ENCODE measurements at regions not wholly inside any gene's neighbourhood (a gene's known extent, or its start where the extent isn't known, plus 50 kb on each side); places are given as distances from the start of the nearest gene placed in this dataset.

- H3K27me3 Mint-ChIP-seq (ENCODE audit: insufficient read depth, unreplicated experiment): peaks cover 20% of the 10 kb centered on the region
- TF ChIP-seq CTCF (IDR thresholded peaks at IDR 0.05; ENCODE audit: insufficient read depth in 1 of 2, low read depth in 1 of 2, low read length in 1 of 2, severe bottlenecking in 1 of 2, unreplicated experiment in 1 of 2): no peak
- H3K9me3 Mint-ChIP-seq (ENCODE audit: unreplicated experiment): no peaks in the 10 kb centered on the region
- no peak overlapping the region for H3K4me3 Mint-ChIP-seq (ENCODE audit: unreplicated experiment)
- Histone ChIP-seq H3K36me3 (ENCODE audit: control insufficient read depth, insufficient read depth, low read length) (no peaks in the 10 kb centered on the region), H3K4me3 (ENCODE audit: low read depth, low read length) (no peak overlapping the region), H3K27me3 (replicated peaks; ENCODE audit: control insufficient read depth, insufficient read depth, low read length) (no peaks in the 10 kb centered on the region), H3K9me3 (no peaks in the 10 kb centered on the region), H3K4me1 (no peaks in the 10 kb centered on the region)
- CTCF ChIA-PET: interaction anchor here (0.6 kb wide), 1 partner anchor 1430 kb away, joined by 3 read pairs; no protein-coding TSS in a partner anchor
- no peak overlapping the region for H3K27ac Mint-ChIP-seq (ENCODE audit: unreplicated experiment)
- H3K4me1 Mint-ChIP-seq (ENCODE audit: low read depth, unreplicated experiment): no peaks in the 10 kb centered on the region
- DNase-seq: no peak
- no TSS peak for BruUV-seq (replicated peaks)
- intact Hi-C loops (cut with micrococcal nuclease; ENCODE audit: unreplicated experiment): no loop called here
- no peaks in the 10 kb centered on the region for H3K36me3 Mint-ChIP-seq (ENCODE audit: insufficient read depth, unreplicated experiment)
- POLR2A ChIA-PET: interaction anchor here (0.5 kb wide), 1 partner anchor 145 kb away, joined by 4 read pairs; no protein-coding TSS in a partner anchor
Observed at GRCh38 chr20:57857969-57858368, 148.2 kb upstream of the PMEPA1 start.

- Histone ChIP-seq H3K36me3 (ENCODE audit: control insufficient read depth, insufficient read depth, low read length) (no peaks in the 10 kb centered on the region), H3K4me3 (ENCODE audit: low read depth, low read length) (no peak overlapping the region), H3K27me3 (replicated peaks; ENCODE audit: control insufficient read depth, insufficient read depth, low read length) (no peaks in the 10 kb centered on the region), H3K9me3 (no peaks in the 10 kb centered on the region), H3K4me1 (no peaks in the 10 kb centered on the region)
- no peaks in the 10 kb centered on the region for H3K4me1 Mint-ChIP-seq (ENCODE audit: low read depth, unreplicated experiment)
- no peaks in the 10 kb centered on the region for H3K36me3 Mint-ChIP-seq (ENCODE audit: insufficient read depth, unreplicated experiment)
- H3K27me3 Mint-ChIP-seq (ENCODE audit: insufficient read depth, unreplicated experiment): peaks cover 22% of the 10 kb centered on the region
- intact Hi-C loops (cut with micrococcal nuclease; ENCODE audit: unreplicated experiment): no loop called here
- no peaks in the 10 kb centered on the region for H3K9me3 Mint-ChIP-seq (ENCODE audit: unreplicated experiment)
- no peak overlapping the region for H3K27ac Mint-ChIP-seq (ENCODE audit: unreplicated experiment)
- POLR2A ChIA-PET: no interaction called here
- no peak for DNase-seq
- H3K4me3 Mint-ChIP-seq (ENCODE audit: unreplicated experiment): no peak overlapping the region
- no TSS peak for BruUV-seq (replicated peaks)
- TF ChIP-seq CTCF (IDR thresholded peaks at IDR 0.05; ENCODE audit: insufficient read depth in 1 of 2, low read depth in 1 of 2, low read length in 1 of 2, severe bottlenecking in 1 of 2, unreplicated experiment in 1 of 2): no peak
- CTCF ChIA-PET: interaction anchor here (1.0 kb wide), 1 partner anchor 10 kb away, joined by 3 read pairs; no protein-coding TSS in a partner anchor
Observed at GRCh38 chr20:57857118-57857517, 147.3 kb upstream of the PMEPA1 start.

GRCh38 chr20:57856658-57857057 is 146.8 kb upstream of the PMEPA1 start:
- intact Hi-C loops (cut with micrococcal nuclease; ENCODE audit: unreplicated experiment): no loop called here
- Mint-ChIP-seq H3K4me1 (ENCODE audit: low read depth, unreplicated experiment) (no peaks in the 10 kb centered on the region), H3K36me3 (ENCODE audit: insufficient read depth, unreplicated experiment) (no peaks in the 10 kb centered on the region), H3K9me3 (ENCODE audit: unreplicated experiment) (no peaks in the 10 kb centered on the region), H3K27me3 (ENCODE audit: insufficient read depth, unreplicated experiment) (peaks cover 22% of the 10 kb centered on the region), H3K27ac (ENCODE audit: unreplicated experiment) (no peak overlapping the region), H3K4me3 (ENCODE audit: unreplicated experiment) (no peak overlapping the region)
- Histone ChIP-seq H3K4me3 (ENCODE audit: low read depth, low read length) (no peak overlapping the region), H3K9me3 (no peaks in the 10 kb centered on the region), H3K36me3 (ENCODE audit: control insufficient read depth, insufficient read depth, low read length) (no peaks in the 10 kb centered on the region), H3K27me3 (replicated peaks; ENCODE audit: control insufficient read depth, insufficient read depth, low read length) (no peaks in the 10 kb centered on the region), H3K4me1 (no peaks in the 10 kb centered on the region)
- no peak for TF ChIP-seq CTCF (IDR thresholded peaks at IDR 0.05; ENCODE audit: insufficient read depth in 1 of 2, low read depth in 1 of 2, low read length in 1 of 2, severe bottlenecking in 1 of 2, unreplicated experiment in 1 of 2)
- ChIA-PET POLR2A (no interaction called here), CTCF (interaction anchor here (1.0 kb wide), 1 partner anchor 11 kb away, joined by 3 read pairs; no protein-coding TSS in a partner anchor)
- BruUV-seq (replicated peaks): no TSS peak
- DNase-seq: no peak
